IMR-90 (cell line): ENCODE measurements at regions not wholly inside any gene's neighbourhood (a gene's known extent, or its start where the extent isn't known, plus 50 kb on each side); places are given as distances from the start of the nearest gene placed in this dataset.

Experiments used
- ATAC-seq: fragments of 200-7000 bp; cut with Tn5 transposase; 2 replicates; pipeline ENCODE4 v1.9.1; 2020; ENCODE audit warnings: low read depth, mild to moderate bottlenecking, moderate library complexity
- BruUV-seq: library from RNA; stranded (reverse); fragments of 400-500 nt; replicated peaks from 2 replicates; lab custom pipeline; 2021; lab: Mats Ljungman, UMichigan
- CTCF ChIA-PET: fragments of 300-600 bp; formaldehyde crosslinking; extraction: SDS; loops from one replicate; lab custom pipeline; 2021; ENCODE audit warnings: antibody characterized with exemption; lab: Yijun Ruan, JAX
- POLR2A ChIA-PET: fragments of 300-600 bp; sonication (Branson Sonifier 250); formaldehyde crosslinking; loops from one replicate; lab custom pipeline; 2022; ENCODE audit warnings: antibody characterized with exemption; ENCODE audit not compliant: unreplicated experiment; lab: Charles Lee
- DNase-seq: peaks from one replicate; pipeline ENCODE4 v3.0.0; 2013
- H2AFZ ChIP-seq: replicated peaks from 2 replicates; pipeline ENCODE3; 2013; ENCODE audit warnings: low read length, mild to moderate bottlenecking; ENCODE audit not compliant: poor library complexity
- H2AK5ac ChIP-seq: 2 replicates; pipeline ENCODE4 v1.6.1; 2013; ENCODE audit warnings: low read depth, low read length, inconsistent platforms
- H2AK9ac ChIP-seq: replicated peaks from 2 replicates; pipeline ENCODE3; 2013; ENCODE audit warnings: mild to moderate bottlenecking, low read depth, low read length, moderate library complexity; ENCODE audit not compliant: poor library complexity
- H2BK120ac ChIP-seq: 2 replicates; pipeline ENCODE4 v1.6.1; 2013; ENCODE audit warnings: low read depth, low read length, inconsistent platforms
- H2BK15ac ChIP-seq: 3 replicates; pipeline ENCODE4 v1.6.1; 2013; ENCODE audit warnings: low read depth, low read length, inconsistent platforms
- H2BK20ac ChIP-seq: 2 replicates; pipeline ENCODE4 v1.6.1; 2013; ENCODE audit warnings: low read depth, mild to moderate bottlenecking, inconsistent platforms, low read length, moderate library complexity
- H2BK5ac ChIP-seq: 2 replicates; pipeline ENCODE4 v1.6.1; 2013; ENCODE audit warnings: mild to moderate bottlenecking, low read depth, low read length, inconsistent platforms; ENCODE audit not compliant: poor library complexity, severe bottlenecking
- H3K14ac ChIP-seq: replicated peaks from 2 replicates; pipeline ENCODE4 v1.6.1; 2013; ENCODE audit warnings: low read depth, low read length, inconsistent platforms
- H3K18ac ChIP-seq: 2 replicates; pipeline ENCODE4 v1.6.1; 2013; ENCODE audit warnings: low read depth, low read length, control low read depth
- H3K23ac ChIP-seq: 2 replicates; pipeline ENCODE4 v1.6.1; 2013; ENCODE audit warnings: low read depth, low read length, inconsistent platforms
- H3K27ac ChIP-seq: 2 replicates; pipeline ENCODE4 v1.5.1; 2013; ENCODE audit warnings: mild to moderate bottlenecking, control low read depth, low read length; ENCODE audit not compliant: insufficient read depth
- H3K27me3 ChIP-seq: 2 replicates; pipeline ENCODE4 v1.6.1; 2013; ENCODE audit warnings: low read length; ENCODE audit not compliant: control insufficient read depth, insufficient read depth
- H3K36me3 ChIP-seq: 2 replicates; pipeline ENCODE4 v1.6.1; 2013; ENCODE audit warnings: low read length, mixed read lengths; ENCODE audit not compliant: control insufficient read depth, insufficient read depth
- H3K4ac ChIP-seq: 2 replicates; pipeline ENCODE4 v1.6.1; 2013; ENCODE audit warnings: low read depth, low read length, inconsistent platforms
- H3K4me1 ChIP-seq: 2 replicates; pipeline ENCODE4 v1.6.1; 2013; ENCODE audit warnings: low read length, mixed read lengths; ENCODE audit not compliant: control insufficient read depth, insufficient read depth
- H3K4me2 ChIP-seq: 2 replicates; pipeline ENCODE4 v1.6.1; 2013; ENCODE audit warnings: low read depth, mild to moderate bottlenecking, control low read depth, low read length, moderate library complexity
- H3K4me3 ChIP-seq: 2 replicates; pipeline ENCODE4 v1.5.1; 2013; ENCODE audit warnings: low read depth, mild to moderate bottlenecking, control low read depth, low read length, moderate library complexity; ENCODE audit not compliant: insufficient read depth
- H3K56ac ChIP-seq: 2 replicates; pipeline ENCODE4 v1.6.1; 2013; ENCODE audit warnings: low read length, inconsistent platforms; ENCODE audit not compliant: insufficient read depth; ENCODE audit errors: extremely low read depth
- H3K79me1 ChIP-seq, 2 experiments: 2 replicates each; pipeline ENCODE4 v1.6.1; 2013; ENCODE audit warnings: low read length in 2 of 2, inconsistent platforms in 1 of 2, low read depth in 1 of 2
- H3K9ac ChIP-seq: 2 replicates; pipeline ENCODE4 v1.6.1; 2013; ENCODE audit warnings: low read depth, low read length, control low read depth
- H3K9me1 ChIP-seq: 2 replicates; pipeline ENCODE4 v1.6.1; 2013; ENCODE audit warnings: low read length, inconsistent platforms; ENCODE audit not compliant: insufficient read depth
- H3K9me3 ChIP-seq: 2 replicates; pipeline ENCODE4 v1.6.1; 2013; ENCODE audit warnings: low read length; ENCODE audit not compliant: control insufficient read depth, insufficient read depth
- H4K20me1 ChIP-seq: 2 replicates; pipeline ENCODE4 v1.6.1; 2013; ENCODE audit warnings: low read length, inconsistent platforms; ENCODE audit not compliant: insufficient read depth
- H4K5ac ChIP-seq: 2 replicates; pipeline ENCODE4 v1.6.1; 2013; ENCODE audit warnings: mild to moderate bottlenecking, low read depth, low read length, control low read depth
- H4K8ac ChIP-seq, 2 experiments: 2 replicates each; pipeline ENCODE4 v1.6.1; 2013; ENCODE audit warnings: low read depth in 2 of 2, low read length in 2 of 2, control low read depth in 1 of 2, inconsistent platforms in 1 of 2
- H4K91ac ChIP-seq: 2 replicates; pipeline ENCODE4 v1.6.1; 2013; ENCODE audit warnings: low read depth, low read length, inconsistent platforms; ENCODE audit not compliant: insufficient read depth
- BHLHE40 ChIP-seq: fragments of 150-350 bp; IDR thresholded peaks from 2 replicates; pipeline ENCODE4 v1.6.1; 2016; ENCODE audit warnings: mild to moderate bottlenecking, low read depth, low read length
- CEBPB ChIP-seq: IDR thresholded peaks from 2 replicates; pipeline ENCODE4 v1.6.1; 2012; ENCODE audit warnings: low read depth, low read length, improper control_type of control experiment
- CHD1 ChIP-seq: IDR thresholded peaks from 2 replicates; pipeline ENCODE4 v1.6.1; 2012; ENCODE audit warnings: low read depth, low read length, improper control_type of control experiment
- CTCF ChIP-seq: conservative IDR thresholded peaks from 2 replicates; pipeline ENCODE4 v1.5.1; 2012; ENCODE audit warnings: mild to moderate bottlenecking, low read depth, low read length, improper control_type of control experiment
- ELK1 ChIP-seq: fragments of 150-350 bp; IDR thresholded peaks from 2 replicates; pipeline ENCODE4 v1.6.1; 2016; ENCODE audit warnings: low read depth, mild to moderate bottlenecking, low read length, moderate library complexity, borderline replicate concordance
- FOS ChIP-seq: fragments of 150-350 bp; IDR thresholded peaks from 2 replicates; pipeline ENCODE4 v1.6.1; 2016; ENCODE audit warnings: low read depth, low read length
- MAFK ChIP-seq: IDR thresholded peaks from 2 replicates; pipeline ENCODE4 v1.6.1; 2012; ENCODE audit warnings: low read depth, low read length, improper control_type of control experiment
- MAZ ChIP-seq: IDR thresholded peaks from 2 replicates; pipeline ENCODE4 v1.6.1; 2012; ENCODE audit warnings: low read depth, mild to moderate bottlenecking, low read length, improper control_type of control experiment, moderate library complexity, borderline replicate concordance
- MXI1 ChIP-seq: IDR thresholded peaks from 2 replicates; pipeline ENCODE4 v1.6.1; 2012; ENCODE audit warnings: low read depth, mild to moderate bottlenecking, low read length, moderate library complexity, borderline replicate concordance
- NFE2L2 ChIP-seq: fragments of 150-350 bp; IDR thresholded peaks from 2 replicates; pipeline ENCODE4 v1.6.1; 2016; ENCODE audit warnings: low read depth, mild to moderate bottlenecking, low read length
- POLR2A ChIP-seq: IDR thresholded peaks from 2 replicates; pipeline ENCODE4 v1.6.1; 2012; ENCODE audit warnings: mild to moderate bottlenecking, low read depth, low read length
- RAD21 ChIP-seq: IDR thresholded peaks from 2 replicates; pipeline ENCODE4 v1.6.1; 2012; ENCODE audit warnings: low read length, improper control_type of control experiment
- RCOR1 ChIP-seq: IDR thresholded peaks from 2 replicates; pipeline ENCODE4 v1.6.1; 2012; ENCODE audit warnings: mild to moderate bottlenecking, low read length, improper control_type of control experiment; ENCODE audit not compliant: insufficient replicate concordance
- RFX5 ChIP-seq: IDR thresholded peaks from 2 replicates; pipeline ENCODE4 v1.8.0; 2012; ENCODE audit warnings: low read depth, mild to moderate bottlenecking, low read length, moderate library complexity
- SMC3 ChIP-seq: fragments of 150-350 bp; IDR thresholded peaks from 2 replicates; pipeline ENCODE4 v1.6.1; 2016; ENCODE audit warnings: low read depth, mild to moderate bottlenecking, antibody characterized with exemption, low read length, moderate library complexity
- USF2 ChIP-seq: fragments of 150-350 bp; IDR thresholded peaks from 2 replicates; pipeline ENCODE4 v1.6.1; 2017; ENCODE audit warnings: mild to moderate bottlenecking, antibody characterized with exemption, low read length, low read depth
- WGBS, 2 experiments: methylation state at CpG; one replicate each; pipeline versions ENCODE4 v1.1.5 to v1.1.7; 2013; ENCODE audit warnings: missing lambda C conversion rate in 2 of 2; ENCODE audit not compliant: insufficient read length in 1 of 2; ENCODE audit errors: extremely low coverage in 2 of 2; 5-methylcytosine and 5-hydroxymethylcytosine counted together
- dilution Hi-C: fragments of 300-500 bp; cut with HindIII; formaldehyde crosslinking; loops from one replicate; pipeline ENCODE4 v1.14.3; 2018; ENCODE audit warnings: low sequenced_read_pairs; ENCODE audit not compliant: unreplicated experiment
- in situ Hi-C: fragments of 300-500 bp; cut with MboI; formaldehyde crosslinking; loops from 3 replicates; pipeline ENCODE4 v1.14.3; 2019; ENCODE audit warnings: low sequenced_read_pairs, inconsistent platforms, mixed read lengths
- intact Hi-C: fragments of 100-400 bp; cut with micrococcal nuclease; formaldehyde crosslinking; loops from 2 replicates; pipeline ENCODE4 v1.10.0; 2022

- CTCF ChIA-PET: no interaction called here
- Histone ChIP-seq H4K91ac (no peak overlapping the region), H3K4me3 (no peak overlapping the region), H4K8ac (no peak overlapping the region), H3K27ac (no peak overlapping the region), H2AK5ac (no peak overlapping the region), H3K9me3 (no peaks in the 10 kb centered on the region), H3K4ac (no peak overlapping the region), H3K36me3 (no peaks in the 10 kb centered on the region), H3K18ac (no peak overlapping the region), H4K5ac (no peak overlapping the region), H3K79me1 (no peaks in the 10 kb centered on the region), H2BK20ac (no peak overlapping the region), H3K23ac (no peak overlapping the region), H3K9ac (no peak overlapping the region), H3K4me2 (no peak overlapping the region), H4K20me1 (no peaks in the 10 kb centered on the region), H2BK120ac (no peak overlapping the region), H2AFZ (no peak overlapping the region), H3K14ac (no peak overlapping the region), H2AK9ac (no peak overlapping the region), H3K27me3 (no peaks in the 10 kb centered on the region), H3K9me1 (no peaks in the 10 kb centered on the region), H2BK5ac (no peak overlapping the region), H2BK15ac (no peak overlapping the region), H3K56ac (no peak overlapping the region), H3K4me1 (no peaks in the 10 kb centered on the region)
- DNase-seq (no peak), ATAC-seq (no peak)
- TF ChIP-seq ELK1: no peak
- no peak for TF ChIP-seq CTCF
- no peak for TF ChIP-seq POLR2A
- TF ChIP-seq BHLHE40: no peak
- no peak for TF ChIP-seq RFX5
- TF ChIP-seq MXI1: no peak
- no peak for TF ChIP-seq MAZ
- TF ChIP-seq USF2: no peak
- TF ChIP-seq CHD1: no peak
- no peak for TF ChIP-seq RAD21
- TF ChIP-seq RCOR1: no peak
- TF ChIP-seq FOS: no peak
- TF ChIP-seq NFE2L2: no peak
- TF ChIP-seq SMC3: no peak
- no peak for TF ChIP-seq CEBPB
- TF ChIP-seq MAFK: no peak
- dilution Hi-C loops: no loop called here
- in situ Hi-C loops: no loop called here
- BruUV-seq: no TSS peak
- intact Hi-C loops: no loop called here
- WGBS, 2 experiments: no CpG with 5 or more reads among the region's 2 CpGs
- POLR2A ChIA-PET: no interaction called here
Observed at GRCh38 chr6:16041327-16041726, 87.6 kb upstream of the MYLIP start.
